OCI-M2 (cell line): ENCODE measurements at regions not wholly inside any gene's neighbourhood (a gene's known extent, or its start where the extent isn't known, plus 50 kb on each side); places are given as distances from the start of the nearest gene placed in this dataset.

Experiments
- DNase-seq: peaks from one replicate; lab custom pipeline; 2025; ENCODE audit not compliant: unreplicated experiment; lab: John Stamatoyannopoulos, UW

GRCh38 chr2:158009399-158009798 is 92.3 kb upstream of the UPP2 start:
- DNase-seq, result no peak

GRCh38 chr2:158006961-158007719 is 94.5 kb upstream of the UPP2 start:
- DNase-seq, result no peak

GRCh38 chr2:158004126-158004764 is 97.4 kb upstream of the UPP2 start:
- DNase-seq, result no peak

GRCh38 chr2:158002079-158002478 is 99.6 kb upstream of the UPP2 start:
- DNase-seq, result no peak

- DNase-seq, result no peak
Measured at GRCh38 chr2:157996799-157997198, 104.9 kb upstream of the UPP2 start.

GRCh38 chr2:157995117-157995516 is 106.6 kb upstream of the UPP2 start:
- no peak for DNase-seq

GRCh38 chr2:157991932-157992331 is 109.7 kb upstream of the UPP2 start:
- no peak for DNase-seq

GRCh38 chr2:157990173-157990572 is 111.5 kb upstream of the UPP2 start:
- DNase-seq, result no peak

GRCh38 chr2:157989227-157989626 is 112.4 kb upstream of the UPP2 start:
- no peak for DNase-seq

- no peak for DNase-seq
Measured at GRCh38 chr2:157986761-157987160, 110.6 kb upstream of the ACVR1 start.

GRCh38 chr2:157984866-157985265 is 108.7 kb upstream of the ACVR1 start:
- DNase-seq, result no peak

- DNase-seq, result no peak
Measured at GRCh38 chr2:157980020-157980419, 103.9 kb upstream of the ACVR1 start.

GRCh38 chr2:157971702-157972101 is 95.6 kb upstream of the ACVR1 start:
- no peak for DNase-seq

GRCh38 chr2:157967856-157968255 is 91.7 kb upstream of the ACVR1 start:
- DNase-seq, result no peak

GRCh38 chr2:157959249-157959648 is 83.1 kb upstream of the ACVR1 start:
- DNase-seq, result no peak

GRCh38 chr2:157957596-157957995 is 81.5 kb upstream of the ACVR1 start:
- no peak for DNase-seq

- no peak for DNase-seq
Measured at GRCh38 chr2:157952558-157952957, 76.4 kb upstream of the ACVR1 start.

- DNase-seq, result no peak
Measured at GRCh38 chr2:157948856-157949255, 72.7 kb upstream of the ACVR1 start.

GRCh38 chr2:157946919-157947557 is 70.9 kb upstream of the ACVR1 start:
- DNase-seq, result no peak

- no peak for DNase-seq
Measured at GRCh38 chr2:157940024-157940423, 63.9 kb upstream of the ACVR1 start.

GRCh38 chr2:157938556-157938955 is 62.4 kb upstream of the ACVR1 start:
- no peak for DNase-seq

GRCh38 chr2:157936406-157936805 is 60.3 kb upstream of the ACVR1 start:
- DNase-seq, result no peak
